Activated CD8-positive, alpha-beta T cell treated with anti-CD3 and anti-CD28 coated beads for 36 hours (primary cell): ENCODE measurements at regions not wholly inside any gene's neighbourhood (a gene's known extent, or its start where the extent isn't known, plus 50 kb on each side); places are given as distances from the start of the nearest gene placed in this dataset.

Experiments used
- ATAC-seq: fragments of 200-7000 bp; cut with Tn5 transposase; one replicate; pipeline ENCODE4 v1.10.0; 2021; ENCODE audit warnings: mild to moderate bottlenecking, moderate library complexity
- CTCF ChIA-PET: fragments of 350-600 bp; sonication (Branson Sonifier 250); formaldehyde crosslinking; loops from one replicate; lab custom pipeline; 2021; ENCODE audit warnings: antibody characterized with exemption; lab: Charles Lee
- POLR2A ChIA-PET: fragments of 350-600 bp; sonication (Branson Sonifier 250); formaldehyde crosslinking; loops from one replicate; lab custom pipeline; 2021; ENCODE audit warnings: antibody characterized with exemption; lab: Charles Lee
- DNase-seq: peaks from one replicate; pipeline ENCODE4 v3.0.0-alpha.2; 2020
- H3K27ac Mint-ChIP-seq: one replicate; pipeline ENCODE4 v1.8.0; 2021; ENCODE audit warnings: mild to moderate bottlenecking, mixed read lengths
- H3K27me3 Mint-ChIP-seq: one replicate; pipeline ENCODE4 v1.8.0; 2021; ENCODE audit warnings: mixed read lengths
- H3K36me3 Mint-ChIP-seq: one replicate; pipeline ENCODE4 v1.8.0; 2021; ENCODE audit warnings: low read depth, mixed read lengths
- H3K4me1 Mint-ChIP-seq: one replicate; pipeline ENCODE4 v1.8.0; 2021; ENCODE audit warnings: low read depth, mixed read lengths
- H3K4me3 Mint-ChIP-seq: one replicate; pipeline ENCODE4 v1.8.0; 2021; ENCODE audit warnings: mild to moderate bottlenecking, moderate library complexity, mixed read lengths
- H3K9me3 Mint-ChIP-seq: one replicate; pipeline ENCODE4 v1.8.0; 2021; ENCODE audit warnings: mixed read lengths
- intact Hi-C: fragments of 100-400 bp; cut with micrococcal nuclease; formaldehyde crosslinking; loops from one replicate; pipeline ENCODE4 v1.10.0; 2022
- TF ChIP-seq, protein P1 (sequence below): fragments of 200-600 bp; IDR thresholded peaks from one replicate; pipeline ENCODE4 v1.8.0; 2022; ENCODE audit warnings: antibody characterized with exemption, mild to moderate bottlenecking

DNA sequence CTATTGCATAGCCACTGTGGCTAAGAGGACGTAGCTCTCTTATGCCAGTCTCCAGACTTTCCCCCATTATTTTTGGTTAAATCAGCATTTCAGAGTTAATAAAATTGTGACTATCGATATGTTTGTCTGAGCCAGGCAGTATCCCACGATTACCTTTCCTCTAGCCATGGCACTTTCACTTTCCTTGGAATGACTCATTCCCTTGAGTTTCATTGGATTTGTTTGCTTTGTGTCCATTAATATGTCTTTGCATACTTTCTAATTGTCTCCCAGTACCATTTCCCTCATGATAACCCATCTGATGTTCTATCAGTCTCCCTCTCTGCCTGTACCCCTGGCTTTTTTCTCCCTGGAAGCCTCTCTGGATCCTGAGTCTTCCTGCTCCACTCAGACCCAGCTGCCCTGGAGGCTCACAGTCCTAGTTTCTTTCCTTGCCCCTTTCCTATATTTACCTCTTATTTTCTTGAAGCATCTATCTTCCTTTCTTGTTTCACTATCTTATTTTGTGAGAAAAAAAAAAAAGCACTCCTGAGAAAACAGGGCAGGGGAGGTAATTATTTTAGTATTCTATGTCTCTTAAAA, 126.1 kb downstream of the MTX2 start:
- Mint-ChIP-seq H3K36me3 (no peaks in the 10 kb centered on the region), H3K9me3 (no peaks in the 10 kb centered on the region), H3K4me1 (no peaks in the 10 kb centered on the region), H3K27me3 (peaks cover 8% of the 10 kb centered on the region), H3K27ac (no peak overlapping the region), H3K4me3 (no peak overlapping the region)
- ChIA-PET POLR2A (no interaction called here), CTCF (interaction anchor here (0.7 kb wide), 1 partner anchor 110 kb away, joined by 3 read pairs; no protein-coding TSS in a partner anchor)
- intact Hi-C loops = no loop called here
- no peak for ATAC-seq
- TF ChIP-seq, protein P1, sequence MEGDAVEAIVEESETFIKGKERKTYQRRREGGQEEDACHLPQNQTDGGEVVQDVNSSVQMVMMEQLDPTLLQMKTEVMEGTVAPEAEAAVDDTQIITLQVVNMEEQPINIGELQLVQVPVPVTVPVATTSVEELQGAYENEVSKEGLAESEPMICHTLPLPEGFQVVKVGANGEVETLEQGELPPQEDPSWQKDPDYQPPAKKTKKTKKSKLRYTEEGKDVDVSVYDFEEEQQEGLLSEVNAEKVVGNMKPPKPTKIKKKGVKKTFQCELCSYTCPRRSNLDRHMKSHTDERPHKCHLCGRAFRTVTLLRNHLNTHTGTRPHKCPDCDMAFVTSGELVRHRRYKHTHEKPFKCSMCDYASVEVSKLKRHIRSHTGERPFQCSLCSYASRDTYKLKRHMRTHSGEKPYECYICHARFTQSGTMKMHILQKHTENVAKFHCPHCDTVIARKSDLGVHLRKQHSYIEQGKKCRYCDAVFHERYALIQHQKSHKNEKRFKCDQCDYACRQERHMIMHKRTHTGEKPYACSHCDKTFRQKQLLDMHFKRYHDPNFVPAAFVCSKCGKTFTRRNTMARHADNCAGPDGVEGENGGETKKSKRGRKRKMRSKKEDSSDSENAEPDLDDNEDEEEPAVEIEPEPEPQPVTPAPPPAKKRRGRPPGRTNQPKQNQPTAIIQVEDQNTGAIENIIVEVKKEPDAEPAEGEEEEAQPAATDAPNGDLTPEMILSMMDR = no peak
- DNase-seq = no peak

DNA sequence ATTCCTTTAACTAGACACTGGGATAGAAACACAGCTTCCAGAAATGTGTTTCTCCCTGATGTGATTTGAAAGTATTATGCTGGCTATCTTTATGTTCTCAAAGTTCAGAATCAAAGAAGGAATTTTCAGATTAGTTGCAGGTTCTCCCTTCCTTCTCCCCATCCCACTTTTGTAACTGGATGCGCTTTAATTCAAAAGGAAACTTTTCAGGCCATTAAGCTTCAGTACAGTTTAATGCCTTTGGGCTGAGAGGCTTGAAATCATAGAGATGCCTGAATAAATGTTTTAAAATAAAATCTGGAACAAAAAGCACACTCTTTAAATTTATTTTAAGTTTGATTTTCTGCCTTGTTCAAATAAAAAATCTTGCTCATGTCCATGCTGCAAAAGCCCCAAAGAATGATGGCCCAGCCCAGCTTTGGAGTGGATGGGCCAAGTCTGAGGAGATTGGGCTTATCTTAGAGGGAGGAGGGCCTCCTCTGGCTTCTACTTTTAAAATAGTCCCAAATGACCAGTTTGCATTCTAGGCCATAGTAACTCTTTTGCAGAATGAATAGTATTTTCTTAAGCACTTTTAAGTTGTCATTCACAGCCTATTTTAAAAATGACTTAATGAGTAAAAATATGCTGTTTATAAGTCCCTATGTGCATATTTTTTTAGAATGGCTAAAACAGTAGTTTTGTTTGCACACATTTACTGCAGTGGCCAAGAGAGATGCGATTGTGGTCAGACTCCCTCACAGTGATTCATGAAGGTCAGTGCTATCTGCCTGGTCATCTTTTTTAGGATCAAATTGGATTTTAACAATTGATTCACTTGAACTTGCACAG, 129.2 kb downstream of the MTX2 start:
- TF ChIP-seq, protein P1 = no peak
- Mint-ChIP-seq H3K9me3 (no peaks in the 10 kb centered on the region), H3K4me1 (no peaks in the 10 kb centered on the region), H3K36me3 (no peaks in the 10 kb centered on the region), H3K27ac (no peak overlapping the region), H3K4me3 (no peak overlapping the region), H3K27me3 (peaks cover 5% of the 10 kb centered on the region)
- POLR2A ChIA-PET = no interaction called here
- ATAC-seq = no peak
- intact Hi-C loops = no loop called here
- DNase-seq = no peak
- CTCF ChIA-PET = no interaction called here

- Mint-ChIP-seq H3K36me3 (no peaks in the 10 kb centered on the region), H3K9me3 (no peaks in the 10 kb centered on the region), H3K27me3 (peaks cover 5% of the 10 kb centered on the region), H3K4me1 (no peaks in the 10 kb centered on the region), H3K27ac (no peak overlapping the region), H3K4me3 (no peak overlapping the region)
- intact Hi-C loops = no loop called here
- TF ChIP-seq, protein P1 = no peak
- CTCF ChIA-PET = no interaction called here
- ATAC-seq = no peak
- POLR2A ChIA-PET = no interaction called here
- DNase-seq = no peak
Observed at GRCh38 chr2:176399074-176399598, 129.9 kb downstream of the MTX2 start.

GRCh38 chr2:176405477-176405876, 136.2 kb downstream of the MTX2 start:
- Mint-ChIP-seq H3K4me3 (no peak overlapping the region), H3K4me1 (no peaks in the 10 kb centered on the region), H3K27ac (no peak overlapping the region), H3K36me3 (no peaks in the 10 kb centered on the region), H3K9me3 (no peaks in the 10 kb centered on the region), H3K27me3 (peaks cover 8% of the 10 kb centered on the region)
- DNase-seq = no peak
- TF ChIP-seq, protein P1 = no peak
- ChIA-PET POLR2A (no interaction called here), CTCF (no interaction called here)
- intact Hi-C loops = no loop called here
- no peak for ATAC-seq

GRCh38 chr2:176407706-176408105, 138.5 kb downstream of the MTX2 start:
- no peak overlapping the region for H3K4me3 Mint-ChIP-seq
- no peak for ATAC-seq
- intact Hi-C loops = no loop called here
- CTCF ChIA-PET = no interaction called here
- H3K36me3 Mint-ChIP-seq = no peaks in the 10 kb centered on the region
- POLR2A ChIA-PET = no interaction called here
- H3K4me1 Mint-ChIP-seq = no peaks in the 10 kb centered on the region
- no peaks in the 10 kb centered on the region for H3K9me3 Mint-ChIP-seq
- peaks cover 12% of the 10 kb centered on the region for H3K27me3 Mint-ChIP-seq
- DNase-seq = no peak
- no peak overlapping the region for H3K27ac Mint-ChIP-seq
- TF ChIP-seq, protein P1 = no peak
